ENCODE measurements at regions not wholly inside any gene's neighbourhood (a gene's known extent, or its start where the extent isn't known, plus 50 kb on each side); places are given as distances from the start of the nearest gene placed in this dataset.

- TF ChIP-seq ZNF384 (IDR thresholded peaks at IDR 0.05; ENCODE audit: borderline replicate concordance, low read depth, low read length) (no peak), BMI1 (IDR thresholded peaks at IDR 0.05; ENCODE audit: borderline replicate concordance) (no peak), YY1 (IDR thresholded peaks at IDR 0.05; ENCODE audit: low read depth, low read length) (no peak)
Measured at GRCh38 chr14:88967299-88967698, 142.8 kb downstream of the TTC8 start (continued).

- in situ Hi-C loops (cut with MboI) (no loop called here), intact Hi-C loops (cut with micrococcal nuclease; ENCODE audit: unreplicated experiment) (no loop called here)
- H3K27me3 ChIP-seq (replicated peaks in 1 of 2; ENCODE audit: control insufficient read depth in 2 of 2, insufficient read depth in 2 of 2, low read length in 1 of 2): no peaks in the 10 kb centered on the region; a peak in 1 of 4 replicates
- ChIA-PET SMC1A (ENCODE audit: uncharacterized antibody, unreplicated experiment) (no interaction called here), POLR2A (no interaction called here), RAD21 (ENCODE audit: unreplicated experiment) (no interaction called here), CTCF (no interaction called here)
- no peak overlapping the region for H2AFZ ChIP-seq (ENCODE audit: control insufficient read depth, low read depth, low read length)
- H3K4me3 ChIP-seq: no peak overlapping the region
- no peaks in the 10 kb centered on the region for H3K79me2 ChIP-seq (ENCODE audit: control insufficient read depth, insufficient read depth, low read length)
- H4K20me1 ChIP-seq (ENCODE audit: control insufficient read depth, insufficient read depth): no peaks in the 10 kb centered on the region
- ATAC-seq (no peak), DNase-seq (ENCODE audit: low read depth, low spot score) (no peak), FAIRE-seq (no peak)
- H3K9ac ChIP-seq (ENCODE audit: control insufficient read depth, insufficient read depth, low read length): no peak overlapping the region
- H3K4me1 ChIP-seq (ENCODE audit: control insufficient read depth, insufficient read depth, low read length): no peaks in the 10 kb centered on the region
- no TSS peak for BruUV-seq (replicated peaks)
- no peaks in the 10 kb centered on the region for H3K9me3 ChIP-seq (replicated peaks; ENCODE audit: control insufficient read depth, insufficient read depth, low read length)
- 0% methylated on average over 3 of the region's 3 CpGs for WGBS (ENCODE audit: insufficient coverage, insufficient replicate concordance, low lambda C conversion rate, missing lambda C conversion rate)
- no peak overlapping the region for H3K27ac ChIP-seq (ENCODE audit: control insufficient read depth, insufficient read depth)
- H3K4me2 ChIP-seq (ENCODE audit: control insufficient read depth, insufficient read depth): no peak overlapping the region
- no peaks in the 10 kb centered on the region for H3K36me3 ChIP-seq (ENCODE audit: control insufficient read depth in 2 of 2, insufficient read depth in 2 of 2, low read length in 1 of 2)
- TF ChIP-seq CHD2 (IDR thresholded peaks at IDR 0.05; ENCODE audit: borderline replicate concordance, low read depth, low read length): no peak
- TF ChIP-seq PKNOX1 (IDR thresholded peaks at IDR 0.05): no peak
- no peak for TF ChIP-seq FOXM1 (IDR thresholded peaks at IDR 0.05; ENCODE audit: low read depth, low read length)
- TF ChIP-seq POU2F2 (IDR thresholded peaks at IDR 0.05; ENCODE audit: borderline replicate concordance, low read depth, low read length): no peak
- TF ChIP-seq EED (IDR thresholded peaks at IDR 0.05; ENCODE audit: low read depth): no peak
- no peak for TF ChIP-seq SMAD1 (IDR thresholded peaks at IDR 0.05; ENCODE audit: low read depth, partially characterized antibody)
- no peak for TF ChIP-seq NKRF (conservative IDR thresholded peaks at IDR 0.05)
- no peak for TF ChIP-seq RCOR1 (conservative IDR thresholded peaks at IDR 0.05; ENCODE audit: low read depth, low read length)
- TF ChIP-seq ZNF687 (IDR thresholded peaks at IDR 0.05): no peak
Measured at GRCh38 chr14:88975043-88975830, 150.8 kb downstream of the TTC8 start.
